ENCODE measurements at regions not wholly inside any gene's neighbourhood (a gene's known extent, or its start where the extent isn't known, plus 50 kb on each side); places are given as distances from the start of the nearest gene placed in this dataset.

DNA sequence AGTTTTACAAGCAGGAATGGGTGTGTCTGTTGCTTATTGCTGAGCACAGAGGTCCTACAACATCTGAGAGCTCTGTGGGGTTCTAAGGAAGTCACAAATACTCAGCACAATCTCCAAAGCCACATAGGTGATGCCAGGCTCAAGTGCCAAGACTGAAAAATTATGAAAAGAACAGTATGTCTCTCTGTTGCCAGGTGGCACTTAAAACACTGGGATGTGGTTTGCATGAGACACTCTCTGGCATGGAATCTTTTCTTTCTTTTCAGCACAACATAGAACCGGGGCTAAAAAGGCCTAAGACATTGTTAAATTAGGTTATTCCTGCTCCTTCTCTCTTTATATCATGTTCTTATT lies 127.3 kb upstream of the PRICKLE2 start:
- WGBS (ENCODE audit: insufficient coverage, low coverage, missing lambda C conversion rate): 0% methylated on average over 1 of the region's 1 CpG
- Histone ChIP-seq H2AFZ (ENCODE audit: low read depth, low read length) (no peak overlapping the region), H3K4me1 (replicated peaks in 1 of 2; ENCODE audit: control insufficient read depth in 2 of 2, insufficient read depth in 2 of 2, low read length in 2 of 2) (no peaks in the 10 kb centered on the region), H3K27me3 (ENCODE audit: control insufficient read depth in 2 of 2, insufficient read depth in 2 of 2, low read length in 2 of 2) (no peaks in the 10 kb centered on the region; a peak in 1 of 5 replicates), H3K9me1 (ENCODE audit: control insufficient read depth, insufficient read depth, low read length) (no peaks in the 10 kb centered on the region), H4K20me1 (replicated peaks; ENCODE audit: control insufficient read depth, insufficient read depth, low read length) (no peaks in the 10 kb centered on the region), H3K27ac (ENCODE audit: extremely low read depth, low read depth, low read length) (no peak overlapping the region), H3K36me3 (ENCODE audit: control insufficient read depth, insufficient read depth, low read length) (no peaks in the 10 kb centered on the region), H3K9ac (ENCODE audit: insufficient read depth in 1 of 2, low read depth in 2 of 2, low read length in 2 of 2) (no peak overlapping the region), H3K4me3 (no peak overlapping the region), H3K4me2 (ENCODE audit: insufficient read depth, low read length) (no peak overlapping the region), H3K9me3 (replicated peaks; ENCODE audit: control insufficient read depth, insufficient read depth, low read depth, low read length) (no peaks in the 10 kb centered on the region), H3K79me2 (ENCODE audit: control insufficient read depth, insufficient read depth, low read length) (no peaks in the 10 kb centered on the region)
- no peak for ATAC-seq
- BruUV-seq (replicated peaks): no TSS peak
- ChIA-PET POLR2A (no interaction called here), CTCF (ENCODE audit: low intra/inter-chr PET ratio) (no interaction called here)
- intact Hi-C loops (cut with micrococcal nuclease) (no loop called here), in situ Hi-C loops (cut with MboI) (no loop called here)
- no peak for FAIRE-seq
- DNase-seq (ENCODE audit: extremely low read depth in 1 of 4, low spot score in 3 of 4): no peak
- TF ChIP-seq ATF1 (CRISPR knock-in tag; IDR thresholded peaks at IDR 0.05) (no peak), ATF1 (tag; IDR thresholded peaks at IDR 0.05) (no peak), COPS2 (conservative IDR thresholded peaks at IDR 0.05) (no peak), ZNF695 (CRISPR knock-in tag; IDR thresholded peaks at IDR 0.05) (no peak), FOXK2 (conservative IDR thresholded peaks at IDR 0.05 in 1 of 2, IDR thresholded peaks at IDR 0.05 in 1 of 2; ENCODE audit: low read depth in 2 of 2) (no peak), BRD9 (IDR thresholded peaks at IDR 0.05; ENCODE audit: low read depth, partially characterized antibody) (no peak)
- TF ChIP-seq, protein P1, sequence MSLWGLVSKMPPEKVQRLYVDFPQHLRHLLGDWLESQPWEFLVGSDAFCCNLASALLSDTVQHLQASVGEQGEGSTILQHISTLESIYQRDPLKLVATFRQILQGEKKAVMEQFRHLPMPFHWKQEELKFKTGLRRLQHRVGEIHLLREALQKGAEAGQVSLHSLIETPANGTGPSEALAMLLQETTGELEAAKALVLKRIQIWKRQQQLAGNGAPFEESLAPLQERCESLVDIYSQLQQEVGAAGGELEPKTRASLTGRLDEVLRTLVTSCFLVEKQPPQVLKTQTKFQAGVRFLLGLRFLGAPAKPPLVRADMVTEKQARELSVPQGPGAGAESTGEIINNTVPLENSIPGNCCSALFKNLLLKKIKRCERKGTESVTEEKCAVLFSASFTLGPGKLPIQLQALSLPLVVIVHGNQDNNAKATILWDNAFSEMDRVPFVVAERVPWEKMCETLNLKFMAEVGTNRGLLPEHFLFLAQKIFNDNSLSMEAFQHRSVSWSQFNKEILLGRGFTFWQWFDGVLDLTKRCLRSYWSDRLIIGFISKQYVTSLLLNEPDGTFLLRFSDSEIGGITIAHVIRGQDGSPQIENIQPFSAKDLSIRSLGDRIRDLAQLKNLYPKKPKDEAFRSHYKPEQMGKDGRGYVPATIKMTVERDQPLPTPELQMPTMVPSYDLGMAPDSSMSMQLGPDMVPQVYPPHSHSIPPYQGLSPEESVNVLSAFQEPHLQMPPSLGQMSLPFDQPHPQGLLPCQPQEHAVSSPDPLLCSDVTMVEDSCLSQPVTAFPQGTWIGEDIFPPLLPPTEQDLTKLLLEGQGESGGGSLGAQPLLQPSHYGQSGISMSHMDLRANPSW (CRISPR knock-in tag; IDR thresholded peaks at IDR 0.05): no peak
- TF ChIP-seq, protein P2, sequence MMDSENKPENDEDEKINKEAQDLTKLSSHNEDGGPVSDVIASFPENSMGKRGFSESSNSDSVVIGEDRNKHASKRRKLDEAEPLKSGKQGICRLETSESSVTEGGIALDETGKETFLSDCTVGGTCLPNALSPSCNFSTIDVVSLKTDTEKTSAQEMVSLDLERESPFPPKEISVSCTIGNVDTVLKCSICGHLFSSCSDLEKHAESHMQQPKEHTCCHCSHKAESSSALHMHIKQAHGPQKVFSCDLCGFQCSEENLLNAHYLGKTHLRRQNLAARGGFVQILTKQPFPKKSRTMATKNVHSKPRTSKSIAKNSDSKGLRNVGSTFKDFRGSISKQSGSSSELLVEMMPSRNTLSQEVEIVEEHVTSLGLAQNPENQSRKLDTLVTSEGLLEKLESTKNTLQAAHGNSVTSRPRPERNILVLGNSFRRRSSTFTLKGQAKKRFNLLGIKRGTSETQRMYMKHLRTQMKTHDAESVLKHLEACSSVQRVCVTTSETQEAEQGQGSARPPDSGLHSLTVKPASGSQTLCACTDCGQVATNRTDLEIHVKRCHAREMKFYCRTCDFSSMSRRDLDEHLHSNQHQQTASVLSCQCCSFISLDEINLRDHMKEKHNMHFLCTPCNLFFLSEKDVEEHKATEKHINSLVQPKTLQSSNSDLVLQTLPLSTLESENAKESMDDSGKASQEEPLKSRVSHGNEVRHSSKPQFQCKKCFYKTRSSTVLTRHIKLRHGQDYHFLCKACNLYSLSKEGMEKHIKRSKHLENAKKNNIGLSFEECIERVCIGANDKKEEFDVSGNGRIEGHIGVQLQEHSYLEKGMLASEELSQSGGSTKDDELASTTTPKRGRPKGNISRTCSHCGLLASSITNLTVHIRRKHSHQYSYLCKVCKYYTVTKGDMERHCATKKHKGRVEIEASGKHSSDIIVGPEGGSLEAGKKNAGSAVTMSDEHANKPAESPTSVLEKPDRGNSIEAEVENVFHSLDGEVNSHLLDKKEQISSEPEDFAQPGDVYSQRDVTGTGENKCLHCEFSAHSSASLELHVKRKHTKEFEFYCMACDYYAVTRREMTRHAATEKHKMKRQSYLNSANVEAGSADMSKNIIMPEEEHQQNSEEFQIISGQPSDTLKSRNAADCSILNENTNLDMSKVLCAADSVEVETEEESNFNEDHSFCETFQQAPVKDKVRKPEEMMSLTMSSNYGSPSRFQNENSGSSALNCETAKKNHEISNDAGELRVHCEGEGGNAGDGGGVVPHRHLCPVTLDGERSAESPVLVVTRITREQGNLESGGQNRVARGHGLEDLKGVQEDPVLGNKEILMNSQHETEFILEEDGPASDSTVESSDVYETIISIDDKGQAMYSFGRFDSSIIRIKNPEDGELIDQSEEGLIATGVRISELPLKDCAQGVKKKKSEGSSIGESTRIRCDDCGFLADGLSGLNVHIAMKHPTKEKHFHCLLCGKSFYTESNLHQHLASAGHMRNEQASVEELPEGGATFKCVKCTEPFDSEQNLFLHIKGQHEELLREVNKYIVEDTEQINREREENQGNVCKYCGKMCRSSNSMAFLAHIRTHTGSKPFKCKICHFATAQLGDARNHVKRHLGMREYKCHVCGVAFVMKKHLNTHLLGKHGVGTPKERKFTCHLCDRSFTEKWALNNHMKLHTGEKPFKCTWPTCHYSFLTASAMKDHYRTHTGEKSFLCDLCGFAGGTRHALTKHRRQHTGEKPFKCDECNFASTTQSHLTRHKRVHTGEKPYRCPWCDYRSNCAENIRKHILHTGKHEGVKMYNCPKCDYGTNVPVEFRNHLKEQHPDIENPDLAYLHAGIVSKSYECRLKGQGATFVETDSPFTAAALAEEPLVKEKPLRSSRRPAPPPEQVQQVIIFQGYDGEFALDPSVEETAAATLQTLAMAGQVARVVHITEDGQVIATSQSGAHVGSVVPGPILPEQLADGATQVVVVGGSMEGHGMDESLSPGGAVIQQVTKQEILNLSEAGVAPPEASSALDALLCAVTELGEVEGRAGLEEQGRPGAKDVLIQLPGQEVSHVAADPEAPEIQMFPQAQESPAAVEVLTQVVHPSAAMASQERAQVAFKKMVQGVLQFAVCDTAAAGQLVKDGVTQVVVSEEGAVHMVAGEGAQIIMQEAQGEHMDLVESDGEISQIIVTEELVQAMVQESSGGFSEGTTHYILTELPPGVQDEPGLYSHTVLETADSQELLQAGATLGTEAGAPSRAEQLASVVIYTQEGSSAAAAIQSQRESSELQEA (IDR thresholded peaks at IDR 0.05; ENCODE audit: low read depth): no peak
- TF ChIP-seq, protein P3, sequence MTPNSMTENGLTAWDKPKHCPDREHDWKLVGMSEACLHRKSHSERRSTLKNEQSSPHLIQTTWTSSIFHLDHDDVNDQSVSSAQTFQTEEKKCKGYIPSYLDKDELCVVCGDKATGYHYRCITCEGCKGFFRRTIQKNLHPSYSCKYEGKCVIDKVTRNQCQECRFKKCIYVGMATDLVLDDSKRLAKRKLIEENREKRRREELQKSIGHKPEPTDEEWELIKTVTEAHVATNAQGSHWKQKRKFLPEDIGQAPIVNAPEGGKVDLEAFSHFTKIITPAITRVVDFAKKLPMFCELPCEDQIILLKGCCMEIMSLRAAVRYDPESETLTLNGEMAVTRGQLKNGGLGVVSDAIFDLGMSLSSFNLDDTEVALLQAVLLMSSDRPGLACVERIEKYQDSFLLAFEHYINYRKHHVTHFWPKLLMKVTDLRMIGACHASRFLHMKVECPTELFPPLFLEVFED (CRISPR knock-in tag; conservative IDR thresholded peaks at IDR 0.05): no peak
- TF ChIP-seq, protein P4, sequence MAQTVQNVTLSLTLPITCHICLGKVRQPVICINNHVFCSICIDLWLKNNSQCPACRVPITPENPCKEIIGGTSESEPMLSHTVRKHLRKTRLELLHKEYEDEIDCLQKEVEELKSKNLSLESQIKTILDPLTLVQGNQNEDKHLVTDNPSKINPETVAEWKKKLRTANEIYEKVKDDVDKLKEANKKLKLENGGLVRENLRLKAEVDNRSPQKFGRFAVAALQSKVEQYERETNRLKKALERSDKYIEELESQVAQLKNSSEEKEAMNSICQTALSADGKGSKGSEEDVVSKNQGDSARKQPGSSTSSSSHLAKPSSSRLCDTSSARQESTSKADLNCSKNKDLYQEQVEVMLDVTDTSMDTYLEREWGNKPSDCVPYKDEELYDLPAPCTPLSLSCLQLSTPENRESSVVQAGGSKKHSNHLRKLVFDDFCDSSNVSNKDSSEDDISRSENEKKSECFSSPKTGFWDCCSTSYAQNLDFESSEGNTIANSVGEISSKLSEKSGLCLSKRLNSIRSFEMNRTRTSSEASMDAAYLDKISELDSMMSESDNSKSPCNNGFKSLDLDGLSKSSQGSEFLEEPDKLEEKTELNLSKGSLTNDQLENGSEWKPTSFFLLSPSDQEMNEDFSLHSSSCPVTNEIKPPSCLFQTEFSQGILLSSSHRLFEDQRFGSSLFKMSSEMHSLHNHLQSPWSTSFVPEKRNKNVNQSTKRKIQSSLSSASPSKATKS (CRISPR knock-in tag; IDR thresholded peaks at IDR 0.05): no peak
